GM23338 (cell line): ENCODE measurements at regions not wholly inside any gene's neighbourhood (a gene's known extent, or its start where the extent isn't known, plus 50 kb on each side); places are given as distances from the start of the nearest gene placed in this dataset.

ENCODE experiments used
- CREB1 ChIP-seq: fragments of 250-450 bp; sonication (Bioruptor Pico); IDR thresholded peaks from 2 replicates; pipeline ENCODE4 v1.5.0; 2020; ENCODE audit warnings: low read depth, mild to moderate bottlenecking, moderate library complexity
- EZH2 ChIP-seq: fragments of 200-600 bp; sonication (generic); IDR thresholded peaks from one replicate; pipeline ENCODE4 v1.8.0; 2017; ENCODE audit warnings: antibody characterized with exemption, mild to moderate bottlenecking, low read depth; ENCODE audit not compliant: unreplicated experiment
- EZH2phosphoT487 ChIP-seq: fragments of 200-600 bp; sonication (generic); IDR thresholded peaks from one replicate; pipeline ENCODE4 v1.8.1; 2018; ENCODE audit warnings: antibody characterized with exemption; ENCODE audit not compliant: unreplicated experiment
- TF ChIP-seq, protein P1 (sequence below), 2 experiments: fragments of 200-600 bp in 1 of 2; sonication (generic) in 1 of 2; conservative IDR thresholded peaks; 2 replicates each; pipeline versions ENCODE4 v1.5.1 to v1.6.1; 2016 to 2017; ENCODE audit warnings: antibody characterized with exemption in 2 of 2, low read depth in 2 of 2, mild to moderate bottlenecking in 2 of 2, moderate library complexity in 1 of 2
- TF ChIP-seq, protein P2 (sequence below): IDR thresholded peaks from one replicate; pipeline ENCODE4 v1.6.1; 2018; ENCODE audit warnings: antibody characterized with exemption; ENCODE audit not compliant: unreplicated experiment

DNA sequence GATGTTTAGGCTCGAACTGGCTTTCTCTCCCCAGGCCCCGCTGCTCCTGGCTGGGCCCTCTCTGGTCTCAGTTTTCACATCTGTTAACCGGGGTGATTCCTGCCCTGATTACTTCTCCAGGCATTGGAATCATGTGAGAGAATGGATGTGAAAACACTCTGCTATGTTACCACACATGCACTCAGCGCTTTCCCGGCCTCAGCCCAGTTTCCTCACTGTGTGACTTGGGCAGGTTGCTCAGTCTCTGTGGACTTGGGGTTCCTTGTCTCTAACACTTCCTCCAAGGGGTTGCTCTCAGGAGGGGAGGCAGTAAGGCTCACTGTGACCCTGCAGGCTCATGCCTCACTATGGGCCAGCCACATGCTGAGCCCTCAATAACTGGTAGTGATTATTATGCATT lies 230.4 kb upstream of the HS6ST1 start:
- TF ChIP-seq, protein P1, sequence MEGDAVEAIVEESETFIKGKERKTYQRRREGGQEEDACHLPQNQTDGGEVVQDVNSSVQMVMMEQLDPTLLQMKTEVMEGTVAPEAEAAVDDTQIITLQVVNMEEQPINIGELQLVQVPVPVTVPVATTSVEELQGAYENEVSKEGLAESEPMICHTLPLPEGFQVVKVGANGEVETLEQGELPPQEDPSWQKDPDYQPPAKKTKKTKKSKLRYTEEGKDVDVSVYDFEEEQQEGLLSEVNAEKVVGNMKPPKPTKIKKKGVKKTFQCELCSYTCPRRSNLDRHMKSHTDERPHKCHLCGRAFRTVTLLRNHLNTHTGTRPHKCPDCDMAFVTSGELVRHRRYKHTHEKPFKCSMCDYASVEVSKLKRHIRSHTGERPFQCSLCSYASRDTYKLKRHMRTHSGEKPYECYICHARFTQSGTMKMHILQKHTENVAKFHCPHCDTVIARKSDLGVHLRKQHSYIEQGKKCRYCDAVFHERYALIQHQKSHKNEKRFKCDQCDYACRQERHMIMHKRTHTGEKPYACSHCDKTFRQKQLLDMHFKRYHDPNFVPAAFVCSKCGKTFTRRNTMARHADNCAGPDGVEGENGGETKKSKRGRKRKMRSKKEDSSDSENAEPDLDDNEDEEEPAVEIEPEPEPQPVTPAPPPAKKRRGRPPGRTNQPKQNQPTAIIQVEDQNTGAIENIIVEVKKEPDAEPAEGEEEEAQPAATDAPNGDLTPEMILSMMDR (conservative IDR thresholded peaks at IDR 0.05; ENCODE audit: low read depth in 2 of 2): no peak
- TF ChIP-seq, protein P2, sequence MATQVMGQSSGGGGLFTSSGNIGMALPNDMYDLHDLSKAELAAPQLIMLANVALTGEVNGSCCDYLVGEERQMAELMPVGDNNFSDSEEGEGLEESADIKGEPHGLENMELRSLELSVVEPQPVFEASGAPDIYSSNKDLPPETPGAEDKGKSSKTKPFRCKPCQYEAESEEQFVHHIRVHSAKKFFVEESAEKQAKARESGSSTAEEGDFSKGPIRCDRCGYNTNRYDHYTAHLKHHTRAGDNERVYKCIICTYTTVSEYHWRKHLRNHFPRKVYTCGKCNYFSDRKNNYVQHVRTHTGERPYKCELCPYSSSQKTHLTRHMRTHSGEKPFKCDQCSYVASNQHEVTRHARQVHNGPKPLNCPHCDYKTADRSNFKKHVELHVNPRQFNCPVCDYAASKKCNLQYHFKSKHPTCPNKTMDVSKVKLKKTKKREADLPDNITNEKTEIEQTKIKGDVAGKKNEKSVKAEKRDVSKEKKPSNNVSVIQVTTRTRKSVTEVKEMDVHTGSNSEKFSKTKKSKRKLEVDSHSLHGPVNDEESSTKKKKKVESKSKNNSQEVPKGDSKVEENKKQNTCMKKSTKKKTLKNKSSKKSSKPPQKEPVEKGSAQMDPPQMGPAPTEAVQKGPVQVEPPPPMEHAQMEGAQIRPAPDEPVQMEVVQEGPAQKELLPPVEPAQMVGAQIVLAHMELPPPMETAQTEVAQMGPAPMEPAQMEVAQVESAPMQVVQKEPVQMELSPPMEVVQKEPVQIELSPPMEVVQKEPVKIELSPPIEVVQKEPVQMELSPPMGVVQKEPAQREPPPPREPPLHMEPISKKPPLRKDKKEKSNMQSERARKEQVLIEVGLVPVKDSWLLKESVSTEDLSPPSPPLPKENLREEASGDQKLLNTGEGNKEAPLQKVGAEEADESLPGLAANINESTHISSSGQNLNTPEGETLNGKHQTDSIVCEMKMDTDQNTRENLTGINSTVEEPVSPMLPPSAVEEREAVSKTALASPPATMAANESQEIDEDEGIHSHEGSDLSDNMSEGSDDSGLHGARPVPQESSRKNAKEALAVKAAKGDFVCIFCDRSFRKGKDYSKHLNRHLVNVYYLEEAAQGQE: no peak
- TF ChIP-seq EZH2 (no peak), CREB1 (no peak), EZH2phosphoT487 (no peak)
